Choroid plexus epithelial cell (primary cell): ENCODE measurements at regions not wholly inside any gene's neighbourhood (a gene's known extent, or its start where the extent isn't known, plus 50 kb on each side); places are given as distances from the start of the nearest gene placed in this dataset.

ENCODE experiments used
- DNase-seq: peaks from one replicate; pipeline ENCODE4 v3.0.0-alpha.2; 2010; ENCODE audit warnings: low read depth
- H3K4me3 ChIP-seq: 2 replicates; pipeline ENCODE4 v1.5.1; 2011; ENCODE audit warnings: low read depth, mild to moderate bottlenecking, control low read depth, low read length, moderate library complexity
- TF ChIP-seq, protein P1 (sequence below): conservative IDR thresholded peaks from 2 replicates; pipeline ENCODE4 v1.5.1; 2011; ENCODE audit warnings: low read depth, mild to moderate bottlenecking, control low read depth, inconsistent platforms, low read length, moderate library complexity

DNA sequence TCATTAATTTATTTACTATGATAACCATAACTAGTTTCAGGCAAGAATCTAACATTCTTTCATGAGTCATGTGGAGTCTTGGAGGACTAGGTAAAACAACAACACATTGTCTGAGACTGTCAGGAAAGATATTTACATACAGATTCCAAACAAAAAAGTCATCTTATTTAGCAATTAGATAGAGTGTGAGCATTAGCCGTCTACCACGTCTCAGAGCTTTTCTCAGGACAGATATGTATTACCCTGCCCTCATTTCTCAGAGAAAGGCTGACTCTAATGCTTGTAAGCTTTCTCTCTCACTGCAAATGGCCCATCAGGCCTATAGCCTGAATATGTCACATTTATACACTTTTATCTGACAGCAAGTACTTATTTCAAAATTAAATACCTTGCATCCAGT, 312.1 kb upstream of the PCDH20 start:
- TF ChIP-seq, protein P1, sequence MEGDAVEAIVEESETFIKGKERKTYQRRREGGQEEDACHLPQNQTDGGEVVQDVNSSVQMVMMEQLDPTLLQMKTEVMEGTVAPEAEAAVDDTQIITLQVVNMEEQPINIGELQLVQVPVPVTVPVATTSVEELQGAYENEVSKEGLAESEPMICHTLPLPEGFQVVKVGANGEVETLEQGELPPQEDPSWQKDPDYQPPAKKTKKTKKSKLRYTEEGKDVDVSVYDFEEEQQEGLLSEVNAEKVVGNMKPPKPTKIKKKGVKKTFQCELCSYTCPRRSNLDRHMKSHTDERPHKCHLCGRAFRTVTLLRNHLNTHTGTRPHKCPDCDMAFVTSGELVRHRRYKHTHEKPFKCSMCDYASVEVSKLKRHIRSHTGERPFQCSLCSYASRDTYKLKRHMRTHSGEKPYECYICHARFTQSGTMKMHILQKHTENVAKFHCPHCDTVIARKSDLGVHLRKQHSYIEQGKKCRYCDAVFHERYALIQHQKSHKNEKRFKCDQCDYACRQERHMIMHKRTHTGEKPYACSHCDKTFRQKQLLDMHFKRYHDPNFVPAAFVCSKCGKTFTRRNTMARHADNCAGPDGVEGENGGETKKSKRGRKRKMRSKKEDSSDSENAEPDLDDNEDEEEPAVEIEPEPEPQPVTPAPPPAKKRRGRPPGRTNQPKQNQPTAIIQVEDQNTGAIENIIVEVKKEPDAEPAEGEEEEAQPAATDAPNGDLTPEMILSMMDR = no peak
- no peak overlapping the region for H3K4me3 ChIP-seq
- peak; percentile 7 for DNase-seq

DNA sequence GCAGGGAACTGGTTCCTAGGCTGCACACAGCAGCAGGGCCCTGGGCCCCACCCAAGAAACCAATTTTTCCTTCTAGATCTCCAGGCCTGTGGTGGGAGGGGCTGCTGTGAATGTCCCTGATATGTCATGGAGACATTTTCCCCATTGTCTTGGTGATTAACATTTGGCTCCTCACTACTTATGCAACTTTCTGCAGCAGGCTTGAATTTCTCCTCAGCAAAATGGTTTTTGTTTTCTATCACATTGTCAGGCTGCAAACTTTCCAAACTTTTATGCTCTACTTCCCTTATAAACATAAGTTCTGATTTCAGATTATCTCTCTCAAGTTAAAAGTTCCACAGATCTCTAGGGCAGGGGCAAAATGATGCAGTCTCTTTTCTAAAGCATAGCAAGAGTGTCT, 310.2 kb upstream of the PCDH20 start:
- H3K4me3 ChIP-seq = no peak overlapping the region
- TF ChIP-seq, protein P1 = no peak
- no peak for DNase-seq

DNA sequence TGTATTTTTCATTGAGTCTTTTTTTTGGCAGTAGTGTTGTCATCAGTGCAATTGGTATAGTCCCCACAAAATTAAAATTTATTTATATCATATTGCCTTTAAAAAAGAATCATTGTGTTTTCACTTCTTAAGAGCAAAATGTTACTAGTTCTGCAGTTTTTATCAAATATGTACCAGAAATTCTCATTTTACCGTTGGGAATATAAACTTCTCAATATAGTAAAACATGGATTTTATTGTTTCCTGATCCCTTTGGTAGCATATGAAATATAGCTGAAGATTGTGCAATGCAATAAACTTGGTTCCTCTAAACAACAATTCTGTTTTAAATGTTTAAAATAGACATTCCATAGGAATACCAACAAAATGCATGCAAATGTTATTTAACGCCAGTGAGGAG, 306.5 kb upstream of the PCDH20 start:
- TF ChIP-seq, protein P1 = no peak
- no peak for DNase-seq
- no peak overlapping the region for H3K4me3 ChIP-seq

DNA sequence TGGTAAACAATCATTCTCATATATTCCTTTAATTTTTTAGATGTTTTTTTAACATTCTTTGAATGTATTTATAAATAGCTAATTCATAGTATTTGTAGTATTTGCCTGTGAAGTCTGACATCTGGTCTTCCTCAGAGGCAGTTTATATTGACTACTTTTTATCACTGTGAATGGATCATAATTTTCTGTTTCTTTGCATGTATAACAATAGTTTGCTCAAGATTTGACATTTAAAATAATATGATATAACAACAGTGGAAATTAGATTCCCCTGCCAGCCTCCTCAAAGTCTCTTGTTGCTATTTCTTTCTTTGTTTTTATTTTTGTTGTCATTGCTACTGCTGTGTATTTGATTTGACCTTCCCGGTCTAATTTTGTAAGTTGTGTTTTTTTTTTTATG, 297.0 kb upstream of the PCDH20 start:
- no peak overlapping the region for H3K4me3 ChIP-seq
- DNase-seq = no peak
- TF ChIP-seq, protein P1 = no peak

DNA sequence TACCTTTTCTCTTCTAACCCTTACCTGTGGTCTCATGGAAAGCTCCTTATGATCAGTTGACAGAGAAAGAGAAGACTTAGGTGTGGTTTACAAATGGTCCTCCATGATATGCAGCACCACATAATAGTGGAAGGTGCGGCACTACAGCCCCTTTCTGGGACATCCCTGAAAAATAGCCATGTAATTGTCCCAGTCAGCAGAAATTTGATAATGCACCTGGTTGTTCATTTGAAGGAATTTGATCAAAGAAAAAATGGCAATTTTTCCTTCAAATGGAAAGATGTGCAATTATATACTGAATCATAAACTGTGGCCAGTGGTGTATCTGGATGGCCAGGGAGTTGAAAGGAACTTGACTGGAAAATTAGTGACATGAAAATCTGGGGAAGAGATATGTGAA, 293.6 kb upstream of the PCDH20 start:
- DNase-seq = no peak
- no peak overlapping the region for H3K4me3 ChIP-seq
- TF ChIP-seq, protein P1 = no peak

DNA sequence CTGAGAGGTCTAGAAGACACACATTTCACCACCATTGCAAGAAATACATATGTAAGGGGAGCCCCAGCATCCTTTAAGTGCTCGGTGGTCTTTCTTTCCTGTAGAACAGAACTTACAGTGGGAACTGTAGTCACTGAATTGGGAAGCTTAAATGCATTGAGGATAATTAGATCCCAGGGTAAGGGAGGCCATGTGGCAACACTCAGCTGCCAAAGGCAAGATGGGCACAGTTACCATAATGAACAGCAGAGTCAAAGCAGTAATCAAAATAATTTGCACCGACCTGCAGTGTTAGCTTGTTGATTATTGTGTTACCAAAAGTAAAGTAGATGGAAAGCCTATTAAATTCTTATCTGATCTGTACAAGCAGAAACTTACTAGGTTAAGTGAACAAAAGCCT, 291.2 kb upstream of the PCDH20 start:
- no peak for DNase-seq
- TF ChIP-seq, protein P1 = no peak
- H3K4me3 ChIP-seq = no peak overlapping the region

DNA sequence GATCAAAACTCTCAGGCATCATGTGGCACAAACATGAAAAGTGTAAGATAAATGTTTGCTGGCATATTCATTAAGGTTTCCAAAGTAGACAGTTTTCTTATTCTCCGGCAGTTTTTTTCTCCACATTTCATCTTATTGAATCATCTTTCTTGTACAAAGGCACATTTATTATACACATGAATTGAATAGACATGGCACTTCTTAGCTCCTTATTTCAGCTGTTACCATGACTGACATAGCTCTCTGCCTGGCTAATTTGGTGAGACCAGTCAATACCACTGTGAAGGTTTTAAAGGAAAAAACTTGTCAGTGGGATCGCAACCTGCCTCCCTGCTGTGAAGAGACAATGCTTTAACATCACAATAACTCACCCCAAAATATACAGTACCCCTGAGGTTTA, 285.0 kb upstream of the PCDH20 start:
- H3K4me3 ChIP-seq = no peak overlapping the region
- TF ChIP-seq, protein P1 = no peak
- no peak for DNase-seq
